NCI-H446 treated with DMSO at 0.1 percent for 48 hours (cell line): ENCODE measurements at regions not wholly inside any gene's neighbourhood (a gene's known extent, or its start where the extent isn't known, plus 50 kb on each side); places are given as distances from the start of the nearest gene placed in this dataset.

Source experiments
- DNase-seq: peaks from one replicate; lab custom pipeline; 2025; lab: John Stamatoyannopoulos, UW

- DNase-seq = no peak
Measured at GRCh38 chr4:164701665-164702064, 52.3 kb upstream of the SMIM31 start.
